Activated CD8-positive, alpha-beta T cell treated with anti-CD3 and anti-CD28 coated beads for 36 hours (primary cell): ENCODE measurements at regions not wholly inside any gene's neighbourhood (a gene's known extent, or its start where the extent isn't known, plus 50 kb on each side); places are given as distances from the start of the nearest gene placed in this dataset.

Source experiments
- ATAC-seq: fragments of 200-7000 bp; cut with Tn5 transposase; one replicate; pipeline ENCODE4 v1.10.0; 2021; ENCODE audit warnings: mild to moderate bottlenecking, moderate library complexity
- CTCF ChIA-PET: fragments of 350-600 bp; sonication (Branson Sonifier 250); formaldehyde crosslinking; loops from one replicate; lab custom pipeline; 2021; ENCODE audit warnings: antibody characterized with exemption; lab: Charles Lee
- POLR2A ChIA-PET: fragments of 350-600 bp; sonication (Branson Sonifier 250); formaldehyde crosslinking; loops from one replicate; lab custom pipeline; 2021; ENCODE audit warnings: antibody characterized with exemption; lab: Charles Lee
- DNase-seq: peaks from one replicate; pipeline ENCODE4 v3.0.0-alpha.2; 2020
- H3K27ac Mint-ChIP-seq: one replicate; pipeline ENCODE4 v1.8.0; 2021; ENCODE audit warnings: mild to moderate bottlenecking, mixed read lengths
- H3K27me3 Mint-ChIP-seq: one replicate; pipeline ENCODE4 v1.8.0; 2021; ENCODE audit warnings: mixed read lengths
- H3K36me3 Mint-ChIP-seq: one replicate; pipeline ENCODE4 v1.8.0; 2021; ENCODE audit warnings: low read depth, mixed read lengths
- H3K4me1 Mint-ChIP-seq: one replicate; pipeline ENCODE4 v1.8.0; 2021; ENCODE audit warnings: low read depth, mixed read lengths
- H3K4me3 Mint-ChIP-seq: one replicate; pipeline ENCODE4 v1.8.0; 2021; ENCODE audit warnings: mild to moderate bottlenecking, moderate library complexity, mixed read lengths
- H3K9me3 Mint-ChIP-seq: one replicate; pipeline ENCODE4 v1.8.0; 2021; ENCODE audit warnings: mixed read lengths
- CTCF ChIP-seq: fragments of 200-600 bp; IDR thresholded peaks from one replicate; pipeline ENCODE4 v1.8.0; 2022; ENCODE audit warnings: antibody characterized with exemption, mild to moderate bottlenecking
- intact Hi-C: fragments of 100-400 bp; cut with micrococcal nuclease; formaldehyde crosslinking; loops from one replicate; pipeline ENCODE4 v1.10.0; 2022

GRCh38 chr20:22834651-22835256 lies 200.4 kb upstream of the SSTR4 start:
- H3K4me3 Mint-ChIP-seq, result no peak overlapping the region
- H3K9me3 Mint-ChIP-seq, result peaks cover 1% of the 10 kb centered on the region
- ChIA-PET CTCF (no interaction called here), POLR2A (no interaction called here)
- ATAC-seq (no peak), DNase-seq (no peak)
- H3K4me1 Mint-ChIP-seq, result no peaks in the 10 kb centered on the region
- intact Hi-C loops, result no loop called here
- no peak for TF ChIP-seq CTCF
- H3K36me3 Mint-ChIP-seq, result no peaks in the 10 kb centered on the region
- no peak overlapping the region for H3K27ac Mint-ChIP-seq
- no peaks in the 10 kb centered on the region for H3K27me3 Mint-ChIP-seq

GRCh38 chr20:22836211-22836610 lies 198.9 kb upstream of the SSTR4 start:
- no peaks in the 10 kb centered on the region for H3K27me3 Mint-ChIP-seq
- intact Hi-C loops, result no loop called here
- TF ChIP-seq CTCF, result no peak
- DNase-seq (no peak), ATAC-seq (no peak)
- H3K27ac Mint-ChIP-seq, result no peak overlapping the region
- no peaks in the 10 kb centered on the region for H3K4me1 Mint-ChIP-seq
- ChIA-PET POLR2A (no interaction called here), CTCF (interaction anchor here (1.1 kb wide), 1 partner anchor 15 kb away, joined by 3 read pairs; no protein-coding TSS in a partner anchor)
- H3K36me3 Mint-ChIP-seq, result no peaks in the 10 kb centered on the region
- no peak overlapping the region for H3K4me3 Mint-ChIP-seq
- peaks cover 1% of the 10 kb centered on the region for H3K9me3 Mint-ChIP-seq

GRCh38 chr20:22836877-22837276 lies 198.2 kb upstream of the SSTR4 start:
- Mint-ChIP-seq H3K27me3 (no peaks in the 10 kb centered on the region), H3K27ac (no peak overlapping the region), H3K4me3 (no peak overlapping the region), H3K4me1 (no peaks in the 10 kb centered on the region), H3K9me3 (peaks cover 1% of the 10 kb centered on the region), H3K36me3 (no peaks in the 10 kb centered on the region)
- CTCF ChIA-PET, result interaction anchor here (1.1 to 1.2 kb wide), 2 partner anchors 15 kb away, joined by 3 to 4 read pairs; no protein-coding TSS in a partner anchor
- POLR2A ChIA-PET, result no interaction called here
- TF ChIP-seq CTCF, result no peak
- ATAC-seq, result no peak
- intact Hi-C loops, result no loop called here
- no peak for DNase-seq

DNA sequence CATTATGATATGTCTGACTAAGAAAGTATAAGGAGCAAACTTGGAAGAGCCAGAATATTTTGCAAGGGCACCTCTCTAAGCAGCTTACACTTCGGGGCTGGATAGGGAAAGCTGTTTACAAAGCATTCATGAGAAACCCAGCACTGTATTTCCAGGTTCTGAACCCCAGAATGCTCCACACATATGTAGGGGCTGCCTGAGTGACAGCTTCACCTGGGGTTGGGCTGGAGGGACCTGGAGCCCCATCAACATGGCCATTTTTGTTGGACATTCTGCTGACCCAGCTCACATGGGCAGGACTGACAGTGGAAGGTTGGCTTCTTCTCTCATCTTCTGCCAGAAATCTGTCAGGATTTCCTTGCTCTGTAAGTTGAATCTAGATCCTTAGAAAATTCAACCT lies 197.1 kb upstream of the SSTR4 start:
- ChIA-PET POLR2A (no interaction called here), CTCF (interaction anchor here (1.2 kb wide), 1 partner anchor 14 kb away, joined by 4 read pairs; no protein-coding TSS in a partner anchor)
- Mint-ChIP-seq H3K9me3 (peaks cover 1% of the 10 kb centered on the region), H3K36me3 (no peaks in the 10 kb centered on the region), H3K27ac (no peak overlapping the region), H3K4me3 (no peak overlapping the region), H3K27me3 (no peaks in the 10 kb centered on the region), H3K4me1 (no peaks in the 10 kb centered on the region)
- no peak for TF ChIP-seq CTCF
- ATAC-seq (no peak), DNase-seq (no peak)
- intact Hi-C loops, result no loop called here

DNA sequence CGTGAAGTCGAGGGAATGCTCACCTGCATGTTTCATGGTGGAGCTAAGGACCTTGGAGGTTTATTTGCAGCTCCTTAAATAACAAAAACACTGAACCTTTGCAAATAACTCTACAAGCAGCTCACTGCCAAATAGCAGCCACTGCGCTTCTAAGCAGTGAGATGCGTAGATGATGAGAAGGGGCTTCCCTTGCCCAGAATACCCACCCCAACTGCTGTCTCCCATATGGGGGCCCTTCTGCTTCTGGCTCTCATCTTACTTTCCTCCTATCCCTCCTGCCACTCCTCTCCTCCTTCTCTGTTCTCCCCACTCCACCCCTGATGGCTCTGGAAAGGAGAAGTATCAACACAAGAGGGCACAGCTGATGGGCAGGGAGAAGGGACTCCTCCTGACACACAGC lies 193.3 kb upstream of the SSTR4 start:
- ChIA-PET CTCF (no interaction called here), POLR2A (no interaction called here)
- no peak for ATAC-seq
- H3K9me3 Mint-ChIP-seq, result no peaks in the 10 kb centered on the region
- no peak overlapping the region for H3K27ac Mint-ChIP-seq
- H3K27me3 Mint-ChIP-seq, result no peaks in the 10 kb centered on the region
- intact Hi-C loops, result no loop called here
- no peaks in the 10 kb centered on the region for H3K36me3 Mint-ChIP-seq
- DNase-seq, result no peak
- no peak overlapping the region for H3K4me3 Mint-ChIP-seq
- H3K4me1 Mint-ChIP-seq, result no peaks in the 10 kb centered on the region
- TF ChIP-seq CTCF, result no peak
